LNCaP clone FGC (cell line): ENCODE measurements at regions not wholly inside any gene's neighbourhood (a gene's known extent, or its start where the extent isn't known, plus 50 kb on each side); places are given as distances from the start of the nearest gene placed in this dataset.

Experiments used
- DNase-seq: peaks from one replicate; pipeline ENCODE4 v3.0.0-alpha.2; 2011; ENCODE audit warnings: low read depth
- H3K4me3 ChIP-seq: 2 replicates; pipeline ENCODE4 v1.5.1; 2011; ENCODE audit warnings: mild to moderate bottlenecking, low read depth, low read length, control low read depth
- CTCF ChIP-seq: IDR thresholded peaks from 2 replicates; pipeline ENCODE4 v1.5.1; 2012; ENCODE audit warnings: mild to moderate bottlenecking; ENCODE audit not compliant: control insufficient read depth, insufficient read depth; ENCODE audit errors: extremely low read depth

DNA sequence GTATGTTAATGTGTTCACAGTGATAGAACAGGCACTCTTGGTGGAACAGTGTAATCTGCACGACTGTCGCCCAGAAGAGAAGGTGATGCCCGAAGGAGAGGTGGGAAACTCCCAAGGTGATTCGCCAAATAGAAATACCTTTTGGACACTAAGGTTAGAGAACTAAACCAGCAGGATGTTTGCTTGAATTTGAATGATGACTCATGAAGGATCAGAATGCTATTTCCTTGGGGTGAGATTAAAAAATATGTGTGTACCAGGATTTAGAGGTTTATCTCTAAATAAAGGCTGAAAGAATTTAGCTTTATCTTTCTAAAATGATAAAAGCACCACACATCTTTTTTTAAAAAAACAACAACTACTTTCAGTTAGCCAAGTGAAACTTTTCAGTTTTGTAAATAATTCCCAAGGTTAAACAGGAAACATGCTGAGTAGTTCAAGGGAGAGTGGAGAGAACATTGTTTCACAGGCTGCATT is 297.4 kb upstream of the TAS2R1 start:
- TF ChIP-seq CTCF = no peak
- DNase-seq = no peak
- H3K4me3 ChIP-seq = no peak overlapping the region

GRCh38 chr5:9927106-9927505 is 297.0 kb upstream of the TAS2R1 start:
- H3K4me3 ChIP-seq = no peak overlapping the region
- no peak for TF ChIP-seq CTCF
- DNase-seq = no peak

DNA sequence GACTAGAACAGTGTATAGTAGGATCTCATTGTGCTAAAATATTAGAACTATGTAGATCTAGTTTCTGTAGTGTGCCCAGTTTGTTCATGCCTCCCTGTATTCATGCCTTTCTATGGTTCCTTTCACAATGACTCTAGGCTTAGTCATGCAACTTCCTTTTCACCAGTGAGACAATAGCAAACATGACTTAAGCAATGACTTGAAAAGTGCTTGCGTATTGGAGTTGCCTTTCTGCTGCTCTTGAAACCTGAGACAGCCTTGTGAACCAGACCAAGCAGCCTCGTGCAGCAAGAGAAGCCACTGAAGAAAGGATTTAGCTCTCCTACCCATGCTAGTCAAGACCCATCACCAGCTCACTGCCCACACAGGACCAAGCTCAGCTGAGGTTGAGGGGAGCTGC is 294.5 kb upstream of the TAS2R1 start:
- no peak for DNase-seq
- no peak overlapping the region for H3K4me3 ChIP-seq
- no peak for TF ChIP-seq CTCF

DNA sequence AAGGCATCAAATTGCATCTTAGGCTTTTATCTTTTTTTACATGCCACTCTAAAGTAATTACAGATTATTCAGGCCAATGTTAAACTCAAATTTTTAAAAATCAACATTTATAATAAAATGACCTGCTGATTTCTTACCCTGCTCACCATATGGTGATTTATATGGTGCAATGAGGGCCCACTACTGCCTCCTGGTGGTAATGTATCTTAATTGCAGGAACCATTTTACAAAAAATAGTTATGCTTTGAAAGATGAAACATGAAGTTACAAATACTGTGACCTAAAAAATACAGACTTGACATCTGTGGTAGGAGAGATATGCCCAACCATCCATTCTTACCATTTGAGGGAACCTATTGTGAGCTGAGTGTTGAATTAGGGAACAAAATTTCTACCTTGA is 292.6 kb upstream of the TAS2R1 start:
- H3K4me3 ChIP-seq = no peak overlapping the region
- DNase-seq = no peak
- 0 out of 2 replicates have a peak, but pooled peaks have one; percentile 10 for TF ChIP-seq CTCF

DNA sequence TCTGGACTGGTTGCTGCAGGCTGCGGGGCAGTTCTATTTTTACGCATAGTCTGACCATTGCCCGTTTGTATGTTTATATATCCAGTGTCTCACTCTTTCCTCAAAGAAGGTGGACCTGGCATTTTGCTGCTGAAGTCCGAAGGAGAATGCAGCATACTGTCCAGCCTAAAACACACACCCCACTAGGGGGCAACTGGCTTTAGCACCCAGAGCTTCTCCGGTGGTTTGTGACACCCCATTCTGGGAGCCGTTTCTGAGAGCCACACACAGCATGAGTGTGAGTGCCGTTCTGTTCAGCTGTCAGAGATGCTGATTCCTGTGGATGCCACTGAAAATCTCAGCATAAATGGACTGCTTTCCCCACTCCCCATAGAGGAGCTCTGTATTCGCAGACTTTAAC is 290.5 kb upstream of the TAS2R1 start:
- no peak for DNase-seq
- no peak overlapping the region for H3K4me3 ChIP-seq
- no peak for TF ChIP-seq CTCF

DNA sequence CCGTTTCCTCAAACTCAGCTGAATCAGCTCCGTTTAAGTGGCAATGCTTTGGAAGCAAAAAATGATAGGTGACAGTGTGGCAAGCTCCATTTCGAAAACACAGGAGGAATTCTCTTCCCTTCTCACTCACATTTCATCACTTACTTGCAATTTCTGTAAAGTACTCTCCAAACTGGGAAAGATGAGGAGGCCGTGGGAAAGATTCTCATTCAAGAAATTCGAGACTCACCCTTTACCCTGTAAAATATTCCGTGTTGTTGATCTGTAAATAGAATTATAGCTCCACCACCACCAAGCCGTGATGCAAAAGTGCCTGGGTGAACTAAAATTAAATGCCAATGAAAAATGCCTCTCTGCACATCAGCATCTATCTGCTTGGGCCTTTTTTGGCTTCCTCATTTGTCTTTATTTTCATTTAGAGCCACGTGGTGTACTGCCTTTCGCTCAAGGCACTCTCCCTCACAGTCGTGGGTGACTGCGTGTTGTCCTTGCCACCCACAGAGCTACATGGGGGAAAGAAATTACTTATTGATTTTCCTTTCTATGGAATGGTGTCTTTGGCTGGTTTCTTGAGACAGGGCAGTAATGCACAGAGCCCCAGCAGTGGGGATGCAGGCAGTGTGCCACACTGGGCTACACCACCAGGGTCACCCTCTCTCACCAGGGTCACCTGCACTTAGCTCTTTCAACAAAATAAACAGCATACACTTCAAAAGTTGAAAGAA is 289.3 kb upstream of the TAS2R1 start:
- no peak for DNase-seq
- no peak overlapping the region for H3K4me3 ChIP-seq
- no peak for TF ChIP-seq CTCF

DNA sequence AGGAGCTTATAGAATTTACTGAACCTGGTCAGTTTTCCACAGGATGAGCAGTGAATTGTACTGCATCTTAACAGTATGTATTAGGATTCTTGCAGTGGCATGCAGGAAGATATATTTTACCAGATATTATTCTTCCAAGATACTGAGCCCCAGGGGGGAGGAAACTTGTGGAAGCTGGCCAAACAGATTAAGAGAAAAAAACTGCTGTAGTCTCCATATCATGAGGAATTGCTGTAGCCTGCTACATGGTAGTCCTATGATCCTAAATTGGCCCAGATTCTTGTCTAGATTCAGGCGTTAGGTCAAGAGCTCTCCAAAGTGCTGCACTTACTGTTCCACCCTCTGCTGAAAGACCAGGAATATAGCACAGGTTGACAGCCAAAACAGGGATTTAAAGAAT is 275.5 kb upstream of the TAS2R1 start:
- H3K4me3 ChIP-seq = no peak overlapping the region
- no peak for DNase-seq
- no peak for TF ChIP-seq CTCF
